ENCODE measurements at regions not wholly inside any gene's neighbourhood (a gene's known extent, or its start where the extent isn't known, plus 50 kb on each side); places are given as distances from the start of the nearest gene placed in this dataset.

- peaks cover 11% of the 10 kb centered on the region for H3K9me3 Mint-ChIP-seq
- H3K4me3 Mint-ChIP-seq: no peak overlapping the region
- peaks cover 39% of the 10 kb centered on the region for H3K27me3 Mint-ChIP-seq
- no peak overlapping the region for H3K27ac Mint-ChIP-seq
- no peaks in the 10 kb centered on the region for H3K36me3 Mint-ChIP-seq (ENCODE audit: low read depth)
- no peak for ATAC-seq (replicated peaks)
- H3K4me1 Mint-ChIP-seq: no peaks in the 10 kb centered on the region
Measured at GRCh38 chr14:49381778-49382177, 204.4 kb downstream of the RPS29 start.

GRCh38 chr14:49367696-49368095 lies 218.5 kb downstream of the RPS29 start:
- Mint-ChIP-seq H3K36me3 (ENCODE audit: low read depth) (no peaks in the 10 kb centered on the region), H3K4me3 (no peak overlapping the region), H3K27ac (no peak overlapping the region), H3K27me3 (no peaks in the 10 kb centered on the region), H3K9me3 (no peaks in the 10 kb centered on the region), H3K4me1 (no peaks in the 10 kb centered on the region)
- no peak for ATAC-seq (replicated peaks)

GRCh38 chr14:49366416-49366815 lies 219.8 kb downstream of the RPS29 start:
- Mint-ChIP-seq H3K36me3 (ENCODE audit: low read depth) (no peaks in the 10 kb centered on the region), H3K27ac (no peak overlapping the region), H3K4me1 (no peaks in the 10 kb centered on the region)

DNA sequence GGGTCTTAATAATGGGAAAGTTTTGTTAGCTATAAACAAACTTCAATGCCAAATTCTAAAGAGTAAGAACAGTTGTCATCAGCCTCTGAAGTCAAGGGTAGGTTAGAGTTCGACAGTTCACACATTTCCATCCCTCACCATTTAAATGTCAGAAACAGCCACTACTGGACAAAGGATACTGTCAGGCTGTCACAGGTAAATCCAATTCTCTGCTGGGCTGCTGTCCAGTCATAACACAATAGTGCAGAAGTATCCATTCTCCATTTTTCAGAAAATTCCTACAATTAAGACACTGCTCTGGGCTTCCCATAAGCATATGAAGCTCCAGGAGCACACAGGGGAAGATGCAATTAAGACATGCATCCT lies 221.4 kb downstream of the RPS29 start:
- no peak overlapping the region for H3K27ac Mint-ChIP-seq
- no peak for ATAC-seq (replicated peaks)
- H3K4me3 Mint-ChIP-seq: no peak overlapping the region
- H3K27me3 Mint-ChIP-seq: no peaks in the 10 kb centered on the region
- H3K4me1 Mint-ChIP-seq: no peaks in the 10 kb centered on the region
- no peaks in the 10 kb centered on the region for H3K36me3 Mint-ChIP-seq (ENCODE audit: low read depth)
- H3K9me3 Mint-ChIP-seq: no peaks in the 10 kb centered on the region

More at GRCh38 chr14:49366416-49366815, 219.8 kb downstream of the RPS29 start:
- Mint-ChIP-seq H3K9me3 (no peaks in the 10 kb centered on the region), H3K4me3 (no peak overlapping the region), H3K27me3 (no peaks in the 10 kb centered on the region)
- no peak for ATAC-seq (replicated peaks)

DNA sequence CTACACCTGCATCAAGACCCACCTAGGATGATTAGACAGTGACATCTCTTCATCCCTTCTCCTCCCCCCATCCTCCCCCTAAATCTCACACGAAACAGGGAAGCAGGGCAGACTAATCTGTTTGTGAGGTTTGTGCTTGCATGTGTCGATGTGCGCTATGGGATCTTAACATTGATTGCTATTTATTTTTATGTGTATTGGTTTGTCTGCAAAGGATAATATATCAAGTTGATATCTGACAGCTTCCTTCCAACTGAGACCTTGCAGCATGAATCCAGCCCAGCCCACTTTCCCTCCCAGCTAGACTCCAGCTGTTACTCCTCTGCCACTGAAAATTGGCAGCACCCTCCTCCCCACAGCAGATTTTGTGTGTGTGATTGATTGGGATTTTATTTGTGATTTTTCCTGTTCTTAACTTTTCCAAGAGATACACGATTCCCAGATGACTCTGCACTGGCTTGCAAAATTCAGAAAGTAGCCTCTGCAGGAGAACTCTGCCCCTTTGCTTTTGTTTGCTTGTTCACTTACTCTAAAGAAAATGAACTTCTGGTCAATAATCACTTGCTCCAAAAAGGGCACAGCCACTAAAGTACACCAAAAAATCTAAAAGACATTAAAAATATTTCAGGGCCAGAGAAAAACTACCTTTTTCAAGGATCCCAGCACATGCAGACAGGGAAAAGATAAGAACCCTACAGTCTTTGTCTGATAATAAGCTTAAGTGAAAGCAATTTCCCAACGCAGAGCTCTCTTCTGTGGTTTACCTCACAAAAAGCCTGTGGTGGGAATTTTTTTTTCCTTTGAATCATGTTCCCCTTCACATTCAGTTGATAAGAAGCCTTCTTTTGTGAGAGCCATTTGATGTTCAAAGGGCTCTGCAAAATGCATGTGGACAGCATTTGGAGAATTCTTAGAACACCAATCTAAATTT lies 222.1 kb downstream of the RPS29 start:
- no peaks in the 10 kb centered on the region for H3K9me3 Mint-ChIP-seq
- no peak overlapping the region for H3K27ac Mint-ChIP-seq
- H3K4me3 Mint-ChIP-seq: no peak overlapping the region
- H3K36me3 Mint-ChIP-seq (ENCODE audit: low read depth): no peaks in the 10 kb centered on the region
- no peak for ATAC-seq (replicated peaks)
- no peaks in the 10 kb centered on the region for H3K4me1 Mint-ChIP-seq
- no peaks in the 10 kb centered on the region for H3K27me3 Mint-ChIP-seq

GRCh38 chr14:49362916-49363315 lies 223.3 kb downstream of the RPS29 start:
- H3K27ac Mint-ChIP-seq: no peak overlapping the region
- H3K4me1 Mint-ChIP-seq: no peaks in the 10 kb centered on the region
- no peaks in the 10 kb centered on the region for H3K9me3 Mint-ChIP-seq
- no peaks in the 10 kb centered on the region for H3K27me3 Mint-ChIP-seq
- no peak for ATAC-seq (replicated peaks)
- H3K36me3 Mint-ChIP-seq (ENCODE audit: low read depth): no peaks in the 10 kb centered on the region
- no peak overlapping the region for H3K4me3 Mint-ChIP-seq

- no peak overlapping the region for H3K27ac Mint-ChIP-seq
- H3K9me3 Mint-ChIP-seq: no peaks in the 10 kb centered on the region
- no peaks in the 10 kb centered on the region for H3K36me3 Mint-ChIP-seq (ENCODE audit: low read depth)
- no peak overlapping the region for H3K4me3 Mint-ChIP-seq
- peaks cover 8% of the 10 kb centered on the region for H3K27me3 Mint-ChIP-seq
- no peaks in the 10 kb centered on the region for H3K4me1 Mint-ChIP-seq
- ATAC-seq (replicated peaks): no peak
Measured at GRCh38 chr14:49339130-49339529, 247.1 kb downstream of the RPS29 start.

DNA sequence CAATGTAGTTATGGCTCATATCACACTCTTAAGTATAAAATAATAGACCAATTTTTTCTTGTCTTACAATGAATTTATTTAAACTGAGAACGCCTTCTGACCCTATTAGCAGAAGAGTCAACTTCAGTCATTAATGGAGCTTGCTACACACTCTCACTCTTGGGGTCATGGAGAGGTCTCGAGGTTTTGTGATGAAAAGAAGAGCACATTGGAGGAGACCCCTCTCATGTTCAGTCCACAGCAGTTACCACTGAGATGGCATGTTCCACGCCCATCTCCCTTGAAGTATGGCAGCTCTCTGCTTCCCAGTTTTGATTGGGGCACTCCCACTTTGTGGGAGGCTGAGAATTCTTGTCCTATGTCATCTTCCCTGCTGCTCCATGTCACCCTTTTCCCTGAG lies 266.4 kb downstream of the RPS29 start:
- no peak for ATAC-seq (replicated peaks)
- Mint-ChIP-seq H3K9me3 (no peaks in the 10 kb centered on the region), H3K27me3 (peaks cover 21% of the 10 kb centered on the region), H3K27ac (no peak overlapping the region), H3K36me3 (ENCODE audit: low read depth) (no peaks in the 10 kb centered on the region), H3K4me3 (no peak overlapping the region), H3K4me1 (no peaks in the 10 kb centered on the region)

DNA sequence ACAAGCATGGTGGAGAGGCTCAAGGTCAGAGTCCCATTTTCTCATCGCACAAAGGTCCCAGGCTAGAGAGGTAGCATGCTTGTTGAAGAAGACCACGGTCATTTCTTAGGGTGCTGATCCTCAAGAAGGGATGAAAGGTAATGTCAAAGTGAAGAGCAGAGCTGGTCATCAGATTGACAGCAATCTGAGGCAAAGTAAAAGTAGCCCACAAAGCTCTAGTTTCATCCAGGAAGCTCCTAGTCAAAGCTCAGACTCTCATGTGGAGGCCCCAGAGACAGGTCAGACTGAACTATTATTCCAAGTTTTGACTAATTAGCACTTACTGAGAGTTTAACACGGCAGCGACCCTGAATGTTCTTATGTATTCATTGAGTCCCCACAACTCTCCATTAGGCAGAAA lies 270.6 kb downstream of the RPS29 start:
- no peaks in the 10 kb centered on the region for H3K4me1 Mint-ChIP-seq
- H3K27me3 Mint-ChIP-seq: peaks cover 18% of the 10 kb centered on the region
- H3K9me3 Mint-ChIP-seq: no peaks in the 10 kb centered on the region
- H3K36me3 Mint-ChIP-seq (ENCODE audit: low read depth): no peaks in the 10 kb centered on the region
- no peak for ATAC-seq (replicated peaks)
- H3K4me3 Mint-ChIP-seq: no peak overlapping the region
- no peak overlapping the region for H3K27ac Mint-ChIP-seq

- Mint-ChIP-seq H3K4me1 (no peaks in the 10 kb centered on the region), H3K27me3 (peaks cover 16% of the 10 kb centered on the region), H3K4me3 (no peak overlapping the region), H3K27ac (no peak overlapping the region), H3K36me3 (ENCODE audit: low read depth) (no peaks in the 10 kb centered on the region), H3K9me3 (no peaks in the 10 kb centered on the region)
- no peak for ATAC-seq (replicated peaks)
Measured at GRCh38 chr14:49314737-49315136, 271.4 kb downstream of the RPS29 start.

DNA sequence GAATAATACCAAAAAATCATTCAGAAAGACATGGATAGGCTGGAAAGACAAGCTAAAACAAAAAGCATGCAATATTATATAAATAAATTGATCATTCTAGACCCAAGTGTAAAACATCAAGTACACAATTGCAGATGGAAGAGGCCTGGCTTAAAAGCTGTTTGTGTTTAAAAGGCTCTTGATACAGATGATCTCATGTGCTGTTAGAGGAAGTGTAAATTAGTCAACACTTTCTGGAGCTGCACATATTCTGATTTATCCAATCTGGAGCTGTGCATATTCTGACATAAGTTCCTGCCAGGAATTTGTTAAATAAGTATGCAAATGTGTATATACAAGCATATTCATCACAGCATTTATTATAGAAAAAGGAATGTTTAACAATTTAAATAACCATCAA lies 273.1 kb downstream of the RPS29 start:
- H3K4me3 Mint-ChIP-seq: no peak overlapping the region
- H3K27me3 Mint-ChIP-seq: peaks cover 15% of the 10 kb centered on the region
- H3K4me1 Mint-ChIP-seq: no peaks in the 10 kb centered on the region
- H3K9me3 Mint-ChIP-seq: no peaks in the 10 kb centered on the region
- no peak for ATAC-seq (replicated peaks)
- no peaks in the 10 kb centered on the region for H3K36me3 Mint-ChIP-seq (ENCODE audit: low read depth)
- H3K27ac Mint-ChIP-seq: no peak overlapping the region

DNA sequence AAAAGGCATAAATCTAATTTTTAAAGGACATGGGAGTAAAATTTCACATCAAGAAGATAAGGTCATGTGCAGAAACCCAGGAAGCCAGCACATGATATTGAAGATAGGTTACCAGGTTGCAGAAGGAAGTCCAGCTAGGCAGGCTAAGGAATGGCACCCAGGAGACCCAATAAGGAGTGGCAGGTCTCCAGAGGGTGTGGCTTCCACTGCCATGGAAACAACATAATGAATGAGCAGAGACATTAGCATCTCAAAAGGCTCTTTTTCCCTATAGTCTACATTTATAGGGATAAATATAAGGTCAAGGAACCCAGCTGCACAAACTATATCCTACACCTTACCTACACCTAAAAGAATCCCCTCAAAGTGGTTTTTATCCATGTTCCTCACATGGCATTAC lies 275.9 kb downstream of the RPS29 start:
- Mint-ChIP-seq H3K9me3 (no peaks in the 10 kb centered on the region), H3K27me3 (peaks cover 21% of the 10 kb centered on the region), H3K4me1 (no peaks in the 10 kb centered on the region), H3K36me3 (ENCODE audit: low read depth) (no peaks in the 10 kb centered on the region), H3K4me3 (no peak overlapping the region), H3K27ac (no peak overlapping the region)
- ATAC-seq (replicated peaks): no peak

DNA sequence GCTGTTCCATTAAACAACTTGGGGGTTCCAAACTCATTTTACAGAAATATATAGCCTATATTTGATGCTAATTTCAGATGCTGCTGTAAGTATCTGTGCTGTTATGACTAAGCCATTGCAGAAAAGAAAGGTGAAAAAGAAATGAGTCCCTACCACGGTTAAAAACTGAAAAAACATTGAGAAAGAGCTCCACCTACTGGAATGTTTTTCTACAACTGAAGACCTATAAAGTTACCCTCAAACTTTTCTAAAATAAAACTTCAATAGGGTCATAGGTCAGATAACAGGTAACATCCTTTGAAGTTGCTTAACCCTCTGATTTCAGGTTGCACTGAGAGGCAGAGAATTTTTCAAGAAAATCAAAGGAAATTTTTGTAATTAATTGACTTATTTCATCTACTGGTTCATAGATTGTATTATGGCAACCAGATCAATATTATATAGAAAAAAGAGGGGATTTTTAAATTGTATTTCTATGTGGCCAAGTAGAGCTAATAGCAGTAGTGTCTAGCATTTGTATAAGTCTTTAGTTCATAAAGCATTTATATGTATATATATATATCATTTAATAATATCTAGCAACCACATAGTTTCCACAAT lies 279.9 kb downstream of the RPS29 start:
- no peaks in the 10 kb centered on the region for H3K4me1 Mint-ChIP-seq
- ATAC-seq (replicated peaks): peak; percentile 34
- no peaks in the 10 kb centered on the region for H3K9me3 Mint-ChIP-seq
- no peaks in the 10 kb centered on the region for H3K36me3 Mint-ChIP-seq (ENCODE audit: low read depth)
- peaks cover 14% of the 10 kb centered on the region for H3K27me3 Mint-ChIP-seq
- H3K4me3 Mint-ChIP-seq: no peak overlapping the region
- no peak overlapping the region for H3K27ac Mint-ChIP-seq

DNA sequence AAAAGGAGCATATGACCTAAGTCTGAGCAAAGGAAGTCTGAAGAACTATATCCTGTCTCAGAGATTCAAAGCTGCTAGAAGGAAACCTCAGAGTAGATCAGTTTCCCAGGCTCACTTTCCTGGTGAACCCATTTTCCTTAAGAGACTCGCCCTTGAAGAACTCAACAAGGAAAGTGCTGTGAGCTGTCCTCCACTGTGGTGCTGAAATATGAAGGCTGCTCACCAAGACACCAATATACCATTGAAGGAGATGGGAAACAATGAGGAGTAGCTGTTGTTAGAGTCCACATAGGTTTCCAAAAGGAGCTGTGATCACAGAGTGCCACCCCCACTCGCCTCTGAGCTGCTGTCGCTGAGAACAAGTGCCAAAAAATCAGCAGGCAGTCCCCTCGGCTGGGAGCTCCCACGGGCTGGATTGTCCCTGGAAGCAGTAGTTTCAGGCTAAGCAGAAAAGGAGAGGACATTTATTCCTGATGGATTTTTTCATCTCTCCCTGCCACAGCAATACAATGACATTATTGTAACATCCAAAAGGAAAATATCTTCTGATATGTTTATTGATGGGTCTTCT lies 282.1 kb downstream of the RPS29 start:
- no peak overlapping the region for H3K4me3 Mint-ChIP-seq
- no peak for ATAC-seq (replicated peaks)
- no peaks in the 10 kb centered on the region for H3K4me1 Mint-ChIP-seq
- H3K27me3 Mint-ChIP-seq: peaks cover 8% of the 10 kb centered on the region
- H3K27ac Mint-ChIP-seq: no peak overlapping the region
- no peaks in the 10 kb centered on the region for H3K36me3 Mint-ChIP-seq (ENCODE audit: low read depth)
- no peaks in the 10 kb centered on the region for H3K9me3 Mint-ChIP-seq

DNA sequence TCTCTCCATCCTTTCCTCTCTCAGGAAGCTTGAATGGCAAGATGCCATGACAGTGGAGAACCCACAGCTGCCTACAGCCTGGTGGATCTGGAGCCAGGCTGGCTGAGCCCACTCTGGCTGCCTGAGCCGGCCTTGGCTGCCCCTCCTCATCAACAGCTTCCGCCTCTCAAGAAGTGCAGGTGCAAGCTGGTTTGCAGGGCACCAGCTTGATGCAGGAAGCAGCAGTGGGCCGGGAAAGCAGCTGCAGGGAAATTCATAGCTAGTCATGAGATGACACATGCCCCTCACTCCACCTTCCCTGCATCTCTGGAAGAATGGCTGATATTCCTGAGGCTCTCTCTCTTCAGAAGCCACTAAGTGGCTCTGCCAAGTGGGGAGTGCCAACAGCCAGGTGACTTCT lies 289.1 kb downstream of the RPS29 start:
- H3K9me3 Mint-ChIP-seq: no peaks in the 10 kb centered on the region
- no peak overlapping the region for H3K4me3 Mint-ChIP-seq
- H3K27me3 Mint-ChIP-seq: peaks cover 14% of the 10 kb centered on the region
- no peaks in the 10 kb centered on the region for H3K36me3 Mint-ChIP-seq (ENCODE audit: low read depth)
- no peak overlapping the region for H3K27ac Mint-ChIP-seq
- no peak for ATAC-seq (replicated peaks)
- H3K4me1 Mint-ChIP-seq: no peaks in the 10 kb centered on the region

Measured in activated T-helper 17 cell treated with anti-CD3 and anti-CD28 coated beads, Interleukin-2, amount 50 U/mL, for 72 hours (primary cell).